ENCODE measurements at regions not wholly inside any gene's neighbourhood (a gene's known extent, or its start where the extent isn't known, plus 50 kb on each side); places are given as distances from the start of the nearest gene placed in this dataset.
A peak's percentile ranks its signal among the peaks of the same experiment; 100 is the strongest.

DNA sequence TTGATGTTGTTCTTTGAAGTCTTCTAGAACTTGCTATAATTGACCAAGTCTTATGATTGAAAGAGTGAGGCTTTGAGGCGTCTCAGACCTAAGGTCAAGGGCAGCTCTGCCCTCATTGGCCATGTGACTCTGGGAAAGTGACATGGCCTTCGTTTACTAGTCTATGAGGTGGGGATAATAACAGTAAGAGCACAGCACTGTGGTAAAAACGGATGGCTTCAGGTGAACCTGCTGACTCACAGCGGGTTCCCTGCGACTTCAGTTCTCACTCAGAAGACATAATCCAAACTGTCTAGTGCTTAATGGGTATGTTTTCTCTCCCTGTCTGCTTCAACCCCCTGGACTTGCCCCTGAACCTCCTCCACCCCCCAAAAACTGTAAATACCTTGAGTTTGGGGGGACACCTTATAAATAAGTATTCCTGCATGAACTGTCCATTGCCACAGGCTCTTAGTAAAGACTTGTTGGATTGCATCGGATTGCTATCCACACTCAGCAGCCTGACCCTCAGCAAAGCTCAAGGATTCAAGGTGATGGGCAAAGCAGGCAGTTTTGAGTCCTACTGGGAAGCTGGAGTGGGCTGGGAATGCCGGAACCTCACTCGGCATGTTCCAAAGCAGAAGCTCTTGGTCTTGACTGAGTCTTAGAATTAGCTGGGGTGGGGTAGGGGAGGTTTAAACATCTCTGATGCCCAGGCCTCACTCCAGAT is 304.6 kb downstream of the KLF6 start:
- intact Hi-C loops (cut with DNase I): no loop called here

DNA sequence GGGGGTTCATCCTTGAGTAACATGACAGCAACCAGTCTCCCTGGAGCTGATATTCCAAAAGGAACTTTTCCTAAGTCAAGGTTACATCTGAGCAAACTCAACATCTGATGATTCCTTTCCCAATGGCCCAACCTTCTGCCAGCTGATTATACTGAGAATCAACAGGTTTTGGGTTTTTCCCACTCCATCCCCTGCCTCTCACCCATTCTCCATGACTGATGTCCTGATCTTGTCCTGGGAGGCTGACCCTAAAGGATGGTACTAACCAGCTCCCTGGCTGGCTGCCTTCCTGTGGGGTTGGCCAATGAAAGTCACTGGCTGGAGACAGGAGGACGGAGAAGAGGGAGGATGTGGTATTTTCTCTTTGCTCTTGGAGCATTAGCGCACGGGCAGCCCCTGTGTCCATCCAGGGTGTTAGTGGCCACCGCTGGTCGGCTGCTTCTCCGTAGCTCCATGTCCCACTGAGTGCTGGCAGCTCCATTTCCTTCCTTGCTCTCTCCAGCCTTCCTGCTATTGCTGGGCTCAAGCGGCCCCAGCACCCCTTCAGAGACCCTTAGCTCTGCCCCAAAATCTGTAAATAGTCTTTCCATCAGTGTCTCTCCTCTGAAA is 306.2 kb upstream of the PITRM1 start:
- ATAC-seq (no peak), DNase-seq (no peak)
- H3K36me3 ChIP-seq: no peaks in the 10 kb centered on the region
- no peaks in the 10 kb centered on the region for H3K27me3 ChIP-seq
- no peak overlapping the region for H3K27ac ChIP-seq
- no peak overlapping the region for H3K4me3 ChIP-seq
- intact Hi-C loops (cut with DNase I): no loop called here
- peaks cover 3 to 23% of the 10 kb centered on the region in 2 donors for H3K4me1 ChIP-seq
- H3K9me3 ChIP-seq: no peaks in the 10 kb centered on the region
- TF ChIP-seq, protein P1, sequence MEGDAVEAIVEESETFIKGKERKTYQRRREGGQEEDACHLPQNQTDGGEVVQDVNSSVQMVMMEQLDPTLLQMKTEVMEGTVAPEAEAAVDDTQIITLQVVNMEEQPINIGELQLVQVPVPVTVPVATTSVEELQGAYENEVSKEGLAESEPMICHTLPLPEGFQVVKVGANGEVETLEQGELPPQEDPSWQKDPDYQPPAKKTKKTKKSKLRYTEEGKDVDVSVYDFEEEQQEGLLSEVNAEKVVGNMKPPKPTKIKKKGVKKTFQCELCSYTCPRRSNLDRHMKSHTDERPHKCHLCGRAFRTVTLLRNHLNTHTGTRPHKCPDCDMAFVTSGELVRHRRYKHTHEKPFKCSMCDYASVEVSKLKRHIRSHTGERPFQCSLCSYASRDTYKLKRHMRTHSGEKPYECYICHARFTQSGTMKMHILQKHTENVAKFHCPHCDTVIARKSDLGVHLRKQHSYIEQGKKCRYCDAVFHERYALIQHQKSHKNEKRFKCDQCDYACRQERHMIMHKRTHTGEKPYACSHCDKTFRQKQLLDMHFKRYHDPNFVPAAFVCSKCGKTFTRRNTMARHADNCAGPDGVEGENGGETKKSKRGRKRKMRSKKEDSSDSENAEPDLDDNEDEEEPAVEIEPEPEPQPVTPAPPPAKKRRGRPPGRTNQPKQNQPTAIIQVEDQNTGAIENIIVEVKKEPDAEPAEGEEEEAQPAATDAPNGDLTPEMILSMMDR (IDR thresholded peaks at IDR 0.05): no peak

More for the DNA sequence above, 304.6 kb downstream of the KLF6 start:
- Histone ChIP-seq H3K4me1 (peaks cover 3 to 31% of the 10 kb centered on the region in 2 donors), H3K9me3 (no peaks in the 10 kb centered on the region), H3K36me3 (no peaks in the 10 kb centered on the region), H3K27ac (no peak overlapping the region), H3K4me3 (no peak overlapping the region), H3K27me3 (no peaks in the 10 kb centered on the region)
- no peak for ATAC-seq
- no peak for DNase-seq
- TF ChIP-seq, protein P1 (IDR thresholded peaks at IDR 0.05): no peak

DNA sequence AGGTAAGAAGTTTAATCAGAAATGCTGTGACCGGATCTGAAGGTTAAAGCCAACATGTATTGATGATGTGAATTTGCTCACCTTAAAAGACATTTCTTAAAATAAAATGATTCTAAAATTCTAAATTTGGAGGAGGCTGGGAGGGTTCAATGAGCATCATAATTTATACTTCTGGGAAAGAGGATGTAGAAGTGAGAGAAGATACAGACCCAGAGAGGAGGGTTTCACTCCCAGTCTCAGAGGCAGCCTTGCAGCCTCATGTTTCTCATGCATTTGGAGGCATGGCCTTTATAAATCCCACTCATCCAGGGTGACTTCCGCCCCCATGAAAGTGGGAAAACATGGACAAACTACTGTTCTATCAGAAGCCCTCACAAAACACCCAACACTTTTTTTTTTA is 305.6 kb upstream of the PITRM1 start:
- H3K9me3 ChIP-seq: no peaks in the 10 kb centered on the region
- DNase-seq: no peak
- no peak for ATAC-seq
- no peaks in the 10 kb centered on the region for H3K27me3 ChIP-seq
- no peak overlapping the region for H3K27ac ChIP-seq
- no peaks in the 10 kb centered on the region for H3K36me3 ChIP-seq
- TF ChIP-seq, protein P1 (IDR thresholded peaks at IDR 0.05): no peak
- peaks cover 7 to 29% of the 10 kb centered on the region in 2 donors for H3K4me1 ChIP-seq
- intact Hi-C loops (cut with DNase I): no loop called here
- H3K4me3 ChIP-seq: no peak overlapping the region

DNA sequence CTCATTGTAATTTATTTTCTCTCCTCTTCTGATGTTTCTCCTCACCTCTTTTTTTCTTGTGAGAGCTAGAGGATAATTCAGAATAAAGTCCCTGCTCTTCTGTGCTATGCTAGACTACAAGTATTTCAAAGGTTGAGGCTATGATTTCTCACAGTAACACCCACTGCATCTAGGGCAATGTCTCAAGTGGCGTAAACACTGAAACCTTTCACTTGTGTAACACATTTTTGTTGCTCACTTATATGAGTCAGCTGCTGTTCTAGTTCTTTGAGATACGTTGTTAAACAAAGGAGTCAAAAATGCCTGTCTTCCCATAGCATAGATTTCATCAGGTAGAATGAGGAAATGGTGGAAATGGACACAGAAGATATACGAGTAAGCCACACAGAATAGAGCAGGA is 305.1 kb upstream of the PITRM1 start:
- Histone ChIP-seq H3K27ac (no peak overlapping the region), H3K4me1 (peaks cover 7 to 33% of the 10 kb centered on the region in 2 donors), H3K27me3 (no peaks in the 10 kb centered on the region), H3K36me3 (no peaks in the 10 kb centered on the region), H3K9me3 (no peaks in the 10 kb centered on the region), H3K4me3 (no peak overlapping the region)
- ATAC-seq (peak; percentile 49), DNase-seq (no peak)
- intact Hi-C loops (cut with DNase I): no loop called here
- TF ChIP-seq, protein P1 (IDR thresholded peaks at IDR 0.05): no peak

DNA sequence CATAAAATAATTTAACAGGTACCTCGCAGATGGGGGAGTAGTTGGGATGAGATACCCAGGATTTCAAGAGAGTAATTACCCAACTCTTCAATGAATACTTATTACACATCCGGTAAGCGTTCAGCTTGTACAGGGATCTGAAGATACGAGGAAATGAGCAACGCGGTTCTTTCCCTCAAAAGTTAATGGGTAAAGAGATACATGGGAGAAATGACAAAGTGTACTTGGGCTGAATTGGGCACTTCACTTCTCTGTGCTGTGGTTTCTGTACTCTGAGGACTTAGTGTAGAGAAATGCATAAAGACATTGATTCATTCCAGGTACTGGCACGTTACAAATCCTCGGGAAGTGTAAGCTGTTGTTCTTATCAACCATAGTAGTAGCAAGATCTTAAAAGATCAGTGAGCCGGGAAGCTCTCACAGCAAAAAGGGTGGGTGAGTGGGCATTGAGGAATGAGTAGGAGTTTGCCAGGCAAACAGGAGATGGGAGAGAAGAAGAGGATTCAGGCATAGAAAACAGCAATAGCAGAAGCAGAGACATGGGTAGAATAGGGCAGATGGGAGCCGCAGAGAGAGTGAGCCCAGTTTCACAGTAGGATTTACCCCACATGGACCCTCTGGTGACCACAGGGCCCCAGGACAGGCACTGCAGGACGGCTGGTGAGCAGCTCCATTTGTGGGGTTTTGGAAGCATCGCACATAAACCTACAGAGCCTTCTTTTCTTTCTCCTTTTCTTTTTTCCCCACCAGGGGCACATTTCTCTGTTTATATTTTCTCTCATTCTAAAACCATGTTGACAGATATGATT is 304.3 kb upstream of the PITRM1 start:
- intact Hi-C loops (cut with DNase I): no loop called here
- TF ChIP-seq, protein P1 (IDR thresholded peaks at IDR 0.05): no peak
- Histone ChIP-seq H3K4me1 (peaks cover 10 to 33% of the 10 kb centered on the region in 2 donors), H3K27me3 (no peaks in the 10 kb centered on the region), H3K4me3 (no peak overlapping the region), H3K36me3 (no peaks in the 10 kb centered on the region), H3K27ac (no peak overlapping the region), H3K9me3 (no peaks in the 10 kb centered on the region)
- DNase-seq: no peak
- peak; percentile 23 for ATAC-seq
